ENCODE measurements at regions not wholly inside any gene's neighbourhood (a gene's known extent, or its start where the extent isn't known, plus 50 kb on each side); places are given as distances from the start of the nearest gene placed in this dataset.

DNA sequence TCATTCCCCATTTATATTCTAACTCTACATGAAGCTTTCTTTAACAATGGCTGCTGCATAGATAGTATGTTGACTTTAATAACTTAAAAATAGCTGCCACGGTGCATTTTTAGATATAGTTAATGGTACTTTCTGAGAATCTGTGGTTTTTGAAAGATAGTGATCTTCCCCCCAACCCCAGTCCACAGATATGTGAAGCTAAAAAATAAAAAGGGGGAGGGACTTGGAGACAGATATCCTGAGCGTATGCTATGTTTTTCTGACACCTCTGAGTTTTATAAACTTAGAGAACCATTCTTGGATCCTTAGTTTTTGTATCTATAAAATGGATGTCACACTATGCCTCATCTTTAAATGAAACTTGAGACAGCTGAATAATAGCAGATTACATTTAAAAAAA is 120.5 kb downstream of the SNX18 start:
- intact Hi-C loops (cut with micrococcal nuclease; ENCODE audit: unreplicated experiment), result no loop called here
- Mint-ChIP-seq H3K36me3 (ENCODE audit: insufficient read depth, unreplicated experiment) (no peaks in the 10 kb centered on the region), H3K27me3 (ENCODE audit: unreplicated experiment) (no peaks in the 10 kb centered on the region), H3K27ac (ENCODE audit: unreplicated experiment) (no peak overlapping the region), H3K9me3 (ENCODE audit: low read depth, unreplicated experiment) (no peaks in the 10 kb centered on the region), H3K4me3 (ENCODE audit: low read depth, unreplicated experiment) (no peak overlapping the region), H3K4me1 (ENCODE audit: low read depth, unreplicated experiment) (no peaks in the 10 kb centered on the region)
- TF ChIP-seq, protein P1, sequence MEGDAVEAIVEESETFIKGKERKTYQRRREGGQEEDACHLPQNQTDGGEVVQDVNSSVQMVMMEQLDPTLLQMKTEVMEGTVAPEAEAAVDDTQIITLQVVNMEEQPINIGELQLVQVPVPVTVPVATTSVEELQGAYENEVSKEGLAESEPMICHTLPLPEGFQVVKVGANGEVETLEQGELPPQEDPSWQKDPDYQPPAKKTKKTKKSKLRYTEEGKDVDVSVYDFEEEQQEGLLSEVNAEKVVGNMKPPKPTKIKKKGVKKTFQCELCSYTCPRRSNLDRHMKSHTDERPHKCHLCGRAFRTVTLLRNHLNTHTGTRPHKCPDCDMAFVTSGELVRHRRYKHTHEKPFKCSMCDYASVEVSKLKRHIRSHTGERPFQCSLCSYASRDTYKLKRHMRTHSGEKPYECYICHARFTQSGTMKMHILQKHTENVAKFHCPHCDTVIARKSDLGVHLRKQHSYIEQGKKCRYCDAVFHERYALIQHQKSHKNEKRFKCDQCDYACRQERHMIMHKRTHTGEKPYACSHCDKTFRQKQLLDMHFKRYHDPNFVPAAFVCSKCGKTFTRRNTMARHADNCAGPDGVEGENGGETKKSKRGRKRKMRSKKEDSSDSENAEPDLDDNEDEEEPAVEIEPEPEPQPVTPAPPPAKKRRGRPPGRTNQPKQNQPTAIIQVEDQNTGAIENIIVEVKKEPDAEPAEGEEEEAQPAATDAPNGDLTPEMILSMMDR (IDR thresholded peaks at IDR 0.05; ENCODE audit: unreplicated experiment), result no peak
- BruUV-seq (replicated peaks), result no TSS peak
- CTCF ChIA-PET, result no interaction called here
- no peak for DNase-seq

DNA sequence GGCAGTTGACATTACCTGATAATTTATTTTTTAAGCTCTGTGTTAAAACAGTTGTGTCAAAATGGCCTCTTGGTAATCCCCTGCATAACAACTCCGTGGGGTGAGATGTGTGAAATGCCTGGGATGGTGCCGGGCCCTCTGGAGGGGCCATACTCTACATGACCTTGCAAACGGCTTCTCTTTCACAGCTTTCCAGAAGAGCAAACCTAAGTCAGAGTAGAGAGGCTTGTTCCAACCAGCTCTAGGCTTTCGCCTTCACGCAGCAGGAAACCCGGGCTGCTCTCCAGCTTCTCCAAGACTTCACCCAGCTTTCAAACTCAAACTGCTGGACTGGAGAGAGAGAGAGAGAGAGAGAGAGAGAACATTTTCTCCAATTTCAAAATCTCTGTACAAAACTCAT is 120.1 kb downstream of the SNX18 start:
- BruUV-seq (replicated peaks), result no TSS peak

DNA sequence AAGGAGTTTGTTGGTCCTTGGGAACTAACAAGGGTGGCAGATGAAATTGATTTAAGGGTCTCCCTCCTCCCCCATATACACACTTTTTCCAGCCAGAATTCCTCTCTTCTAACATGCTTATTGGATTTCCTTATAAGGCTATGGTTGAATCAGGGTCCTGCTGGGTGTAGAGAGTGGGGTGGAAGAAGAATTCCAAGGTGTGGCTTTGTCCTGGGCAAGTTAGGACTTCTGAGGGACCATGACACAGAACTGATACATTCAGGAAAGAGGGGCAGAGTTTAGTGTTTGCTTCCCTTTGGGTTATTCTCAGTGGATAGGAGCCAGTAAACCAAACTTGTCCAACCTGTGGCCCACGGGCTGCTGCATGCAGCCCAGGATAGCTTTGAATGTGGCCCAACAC is 116.5 kb downstream of the SNX18 start:
- CTCF ChIA-PET, result interaction anchor here (0.5 kb wide), 1 partner anchor 593 kb away, joined by 3 read pairs; no protein-coding TSS in a partner anchor
- no TSS peak for BruUV-seq (replicated peaks)
- DNase-seq, result no peak
- Mint-ChIP-seq H3K4me3 (ENCODE audit: low read depth, unreplicated experiment) (no peak overlapping the region), H3K4me1 (ENCODE audit: low read depth, unreplicated experiment) (no peaks in the 10 kb centered on the region), H3K27ac (ENCODE audit: unreplicated experiment) (no peak overlapping the region), H3K9me3 (ENCODE audit: low read depth, unreplicated experiment) (peaks cover 3% of the 10 kb centered on the region), H3K27me3 (ENCODE audit: unreplicated experiment) (no peaks in the 10 kb centered on the region), H3K36me3 (ENCODE audit: insufficient read depth, unreplicated experiment) (no peaks in the 10 kb centered on the region)
- intact Hi-C loops (cut with micrococcal nuclease; ENCODE audit: unreplicated experiment), result no loop called here
- TF ChIP-seq, protein P1 (IDR thresholded peaks at IDR 0.05; ENCODE audit: unreplicated experiment), result no peak

More for the DNA sequence above, 120.1 kb downstream of the SNX18 start:
- no peak for DNase-seq
- CTCF ChIA-PET, result no interaction called here
- no peaks in the 10 kb centered on the region for H3K27me3 Mint-ChIP-seq (ENCODE audit: unreplicated experiment)
- TF ChIP-seq, protein P1 (IDR thresholded peaks at IDR 0.05; ENCODE audit: unreplicated experiment), result no peak
- intact Hi-C loops (cut with micrococcal nuclease; ENCODE audit: unreplicated experiment), result no loop called here
- no peaks in the 10 kb centered on the region for H3K9me3 Mint-ChIP-seq (ENCODE audit: low read depth, unreplicated experiment)
- H3K4me1 Mint-ChIP-seq (ENCODE audit: low read depth, unreplicated experiment), result no peaks in the 10 kb centered on the region
- no peak overlapping the region for H3K27ac Mint-ChIP-seq (ENCODE audit: unreplicated experiment)
- no peak overlapping the region for H3K4me3 Mint-ChIP-seq (ENCODE audit: low read depth, unreplicated experiment)
- no peaks in the 10 kb centered on the region for H3K36me3 Mint-ChIP-seq (ENCODE audit: insufficient read depth, unreplicated experiment)

DNA sequence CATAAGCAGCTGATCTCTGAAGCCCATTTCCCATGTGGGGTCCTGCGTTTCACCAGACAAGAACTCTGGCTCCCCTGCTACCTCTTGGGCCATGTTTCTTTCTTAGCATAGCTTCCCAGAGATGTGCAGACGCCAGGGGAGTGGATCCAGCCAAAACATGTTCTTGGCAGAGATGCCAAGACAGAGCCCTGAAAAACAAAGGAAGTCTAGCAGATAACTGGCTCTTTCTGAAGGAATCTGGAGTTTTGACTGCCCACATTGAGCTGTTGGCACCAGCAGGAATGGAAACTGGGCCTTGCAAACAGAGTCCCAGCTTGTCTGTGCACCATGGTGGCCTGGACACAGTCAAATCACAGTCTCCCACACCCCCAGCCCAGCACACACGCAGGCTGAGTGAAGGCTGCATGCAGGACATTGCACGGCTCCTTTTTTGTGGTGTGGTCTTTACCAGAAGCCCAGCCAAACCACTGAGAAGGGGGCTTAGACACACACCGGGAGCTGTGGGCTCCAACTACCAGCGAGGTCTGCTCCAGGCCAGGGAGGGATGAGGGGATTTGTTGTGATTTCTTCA is 114.7 kb downstream of the SNX18 start:
- CTCF ChIA-PET, result no interaction called here
- Mint-ChIP-seq H3K4me3 (ENCODE audit: low read depth, unreplicated experiment) (no peak overlapping the region), H3K9me3 (ENCODE audit: low read depth, unreplicated experiment) (peaks cover 3% of the 10 kb centered on the region), H3K4me1 (ENCODE audit: low read depth, unreplicated experiment) (peaks cover 11% of the 10 kb centered on the region), H3K36me3 (ENCODE audit: insufficient read depth, unreplicated experiment) (no peaks in the 10 kb centered on the region), H3K27ac (ENCODE audit: unreplicated experiment) (no peak overlapping the region), H3K27me3 (ENCODE audit: unreplicated experiment) (no peaks in the 10 kb centered on the region)
- no peak for DNase-seq
- BruUV-seq (replicated peaks), result no TSS peak
- intact Hi-C loops (cut with micrococcal nuclease; ENCODE audit: unreplicated experiment), result no loop called here
- TF ChIP-seq, protein P1 (IDR thresholded peaks at IDR 0.05; ENCODE audit: unreplicated experiment), result no peak
